Thoracic aorta (tissue), 2 donors: ENCODE measurements at regions not wholly inside any gene's neighbourhood (a gene's known extent, or its start where the extent isn't known, plus 50 kb on each side); places are given as distances from the start of the nearest gene placed in this dataset.

Source experiments
- ATAC-seq: fragments of 150-250 bp; one replicate; pipeline ENCODE4 v1.8.0; 2017; ENCODE audit warnings: low read depth; ENCODE audit not compliant: insufficient number of reproducible peaks, low FRiP score
- DNase-seq: peaks from one replicate; pipeline ENCODE4 v3.0.0-alpha.2; 2020; ENCODE audit warnings: low spot score
- H3K27ac ChIP-seq, 2 donors: fragments of 200-600 bp; sonication (generic); 1 replicate in 1 of 2; 2 replicates in 1 of 2; pipeline ENCODE4 v1.5.1; 2016; ENCODE audit warnings: mild to moderate bottlenecking in 2 of 2, moderate library complexity in 2 of 2
- H3K27me3 ChIP-seq: fragments of 200-600 bp; sonication (generic); replicated peaks from 2 replicates; pipeline ENCODE4 v1.6.0; 2016; ENCODE audit warnings: mild to moderate bottlenecking; ENCODE audit not compliant: insufficient read depth
- H3K36me3 ChIP-seq: fragments of 200-600 bp; sonication (generic); one replicate; pipeline ENCODE4 v1.5.1; 2016
- H3K4me1 ChIP-seq, 2 donors: fragments of 200-600 bp; sonication (generic); 1 replicate in 1 of 2; 2 replicates in 1 of 2; pipeline versions ENCODE4 v1.5.1 to v1.6.0; 2016; ENCODE audit warnings: low read depth in 2 of 2, mild to moderate bottlenecking in 1 of 2; ENCODE audit not compliant: control insufficient read depth in 1 of 2
- H3K4me3 ChIP-seq: fragments of 200-600 bp; sonication (generic); 2 replicates; pipeline ENCODE4 v1.5.1; 2016; ENCODE audit warnings: mild to moderate bottlenecking
- H3K9me3 ChIP-seq: fragments of 200-600 bp; sonication (generic); 2 replicates; pipeline ENCODE4 v1.5.1; 2016
- TF ChIP-seq, protein P1 (sequence below): fragments of 200-600 bp; sonication (generic); IDR thresholded peaks from one replicate; pipeline ENCODE4 v1.5.1; 2019; ENCODE audit warnings: antibody characterized with exemption

DNA sequence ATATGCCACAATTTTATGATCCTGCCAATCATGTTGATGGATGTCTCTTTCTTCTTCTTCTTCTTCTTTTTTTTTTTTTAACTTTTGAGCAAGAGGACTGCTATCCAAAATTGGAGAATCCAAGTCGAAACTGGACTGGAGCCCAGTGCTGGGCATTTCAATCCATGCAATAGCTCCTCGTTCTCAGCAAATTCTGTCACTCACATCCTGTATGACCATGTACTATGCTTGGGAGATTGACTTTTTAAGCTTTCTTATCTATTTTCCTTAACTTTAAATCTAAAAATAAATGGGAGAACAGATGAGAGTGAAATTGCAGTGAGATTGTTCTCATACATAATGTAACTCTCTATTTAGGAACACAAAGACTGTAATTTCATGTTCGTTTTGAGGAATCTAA, 123.0 kb upstream of the PUDP start:
- TF ChIP-seq, protein P1, sequence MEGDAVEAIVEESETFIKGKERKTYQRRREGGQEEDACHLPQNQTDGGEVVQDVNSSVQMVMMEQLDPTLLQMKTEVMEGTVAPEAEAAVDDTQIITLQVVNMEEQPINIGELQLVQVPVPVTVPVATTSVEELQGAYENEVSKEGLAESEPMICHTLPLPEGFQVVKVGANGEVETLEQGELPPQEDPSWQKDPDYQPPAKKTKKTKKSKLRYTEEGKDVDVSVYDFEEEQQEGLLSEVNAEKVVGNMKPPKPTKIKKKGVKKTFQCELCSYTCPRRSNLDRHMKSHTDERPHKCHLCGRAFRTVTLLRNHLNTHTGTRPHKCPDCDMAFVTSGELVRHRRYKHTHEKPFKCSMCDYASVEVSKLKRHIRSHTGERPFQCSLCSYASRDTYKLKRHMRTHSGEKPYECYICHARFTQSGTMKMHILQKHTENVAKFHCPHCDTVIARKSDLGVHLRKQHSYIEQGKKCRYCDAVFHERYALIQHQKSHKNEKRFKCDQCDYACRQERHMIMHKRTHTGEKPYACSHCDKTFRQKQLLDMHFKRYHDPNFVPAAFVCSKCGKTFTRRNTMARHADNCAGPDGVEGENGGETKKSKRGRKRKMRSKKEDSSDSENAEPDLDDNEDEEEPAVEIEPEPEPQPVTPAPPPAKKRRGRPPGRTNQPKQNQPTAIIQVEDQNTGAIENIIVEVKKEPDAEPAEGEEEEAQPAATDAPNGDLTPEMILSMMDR = no peak
- Histone ChIP-seq H3K27me3 (no peaks in the 10 kb centered on the region), H3K36me3 (no peaks in the 10 kb centered on the region), H3K27ac (no peak overlapping the region), H3K9me3 (no peaks in the 10 kb centered on the region), H3K4me3 (no peak overlapping the region), H3K4me1 (no peaks in the 10 kb centered on the region)
- DNase-seq (no peak), ATAC-seq (no peak)

DNA sequence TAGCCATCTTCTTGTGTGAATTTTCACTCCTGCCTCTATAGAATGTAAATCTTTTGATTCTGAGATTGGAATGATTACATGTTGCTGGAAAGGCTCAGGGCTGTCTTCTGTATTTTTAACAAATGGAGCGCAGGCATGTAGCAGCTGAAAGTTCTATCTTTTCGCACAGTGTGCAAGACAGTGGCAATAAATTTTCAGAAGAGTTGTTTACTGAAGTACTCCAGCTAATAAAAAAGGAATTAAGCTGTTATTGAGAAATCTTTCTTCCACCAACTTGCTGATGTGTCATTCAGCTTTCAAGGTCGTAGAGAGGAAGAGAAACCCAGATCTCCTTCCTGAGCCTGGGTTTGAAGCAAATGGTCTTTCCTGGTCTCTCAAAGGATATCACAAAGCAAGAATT, 122.0 kb upstream of the PUDP start:
- ATAC-seq (no peak), DNase-seq (no peak)
- Histone ChIP-seq H3K36me3 (no peaks in the 10 kb centered on the region), H3K4me3 (no peak overlapping the region), H3K9me3 (no peaks in the 10 kb centered on the region), H3K4me1 (no peaks in the 10 kb centered on the region), H3K27me3 (no peaks in the 10 kb centered on the region), H3K27ac (no peak overlapping the region)
- TF ChIP-seq, protein P1 = no peak

DNA sequence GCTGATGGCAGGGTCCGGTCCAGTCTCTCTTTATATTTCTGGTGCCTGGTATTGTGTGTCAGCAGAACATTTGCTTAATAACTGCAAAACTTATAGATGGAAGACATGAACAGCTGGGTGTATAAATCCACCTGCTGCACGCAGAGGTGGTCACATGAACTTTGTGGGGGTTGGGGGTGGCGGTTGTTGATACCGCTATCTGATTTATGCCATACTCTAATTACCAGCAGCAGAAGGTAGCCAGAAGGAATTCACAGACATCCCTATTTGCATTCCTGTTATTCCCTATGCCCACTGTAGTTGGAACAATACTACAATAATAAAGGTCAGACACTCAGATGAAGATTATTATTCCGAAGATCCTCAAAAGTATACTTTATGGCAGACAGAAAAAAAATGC, 121.6 kb upstream of the PUDP start:
- DNase-seq = no peak
- Histone ChIP-seq H3K4me1 (no peaks in the 10 kb centered on the region), H3K4me3 (no peak overlapping the region), H3K9me3 (no peaks in the 10 kb centered on the region), H3K27me3 (no peaks in the 10 kb centered on the region), H3K27ac (no peak overlapping the region), H3K36me3 (no peaks in the 10 kb centered on the region)
- TF ChIP-seq, protein P1 = no peak
- ATAC-seq = no peak

DNA sequence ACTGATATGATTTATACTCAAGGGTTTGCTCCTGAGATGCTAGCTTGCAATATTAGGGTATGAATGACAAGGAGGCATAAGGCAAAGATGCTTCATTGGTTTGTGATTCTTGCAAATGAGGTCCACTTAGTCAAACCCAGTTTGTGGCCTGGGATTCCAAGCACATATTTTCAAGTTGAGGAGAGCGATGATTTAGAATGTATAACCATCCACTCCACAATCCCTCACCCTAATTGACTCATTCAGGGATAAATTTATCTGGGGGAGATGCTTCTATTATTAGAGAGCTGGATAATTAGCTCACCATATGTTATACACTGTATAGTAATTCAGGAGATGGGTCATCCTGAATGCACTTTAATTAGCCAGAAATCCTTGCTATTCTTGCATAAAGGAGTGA, 118.3 kb upstream of the PUDP start:
- Histone ChIP-seq H3K27me3 (no peaks in the 10 kb centered on the region), H3K4me1 (no peaks in the 10 kb centered on the region), H3K36me3 (no peaks in the 10 kb centered on the region), H3K9me3 (no peaks in the 10 kb centered on the region), H3K4me3 (no peak overlapping the region), H3K27ac (no peak overlapping the region)
- no peak for ATAC-seq
- DNase-seq = no peak
- TF ChIP-seq, protein P1 = no peak

DNA sequence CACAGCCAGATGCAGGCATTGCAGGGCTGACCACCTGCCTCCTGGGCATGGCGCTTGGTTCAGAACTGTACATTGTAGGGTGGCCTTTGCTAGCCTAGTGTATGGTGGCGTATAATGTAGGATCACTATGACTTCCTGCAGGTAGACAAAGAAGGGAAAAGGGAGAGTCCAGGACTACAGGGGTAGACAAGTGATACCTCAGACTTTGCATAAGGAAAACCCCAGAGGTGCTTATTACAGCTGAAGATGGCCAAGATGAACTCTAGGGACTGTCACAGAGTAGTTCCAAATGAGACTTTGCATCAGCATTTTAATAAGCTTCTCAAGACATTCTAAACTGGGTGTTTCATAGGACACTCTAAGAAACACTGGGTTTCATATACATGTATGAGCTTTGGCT, 116.4 kb upstream of the PUDP start:
- DNase-seq = no peak
- H3K4me1 ChIP-seq = no peaks in the 10 kb centered on the region
- H3K9me3 ChIP-seq = no peaks in the 10 kb centered on the region
- no peak for ATAC-seq
- no peaks in the 10 kb centered on the region for H3K27me3 ChIP-seq
- no peak overlapping the region for H3K27ac ChIP-seq
- H3K36me3 ChIP-seq = no peaks in the 10 kb centered on the region
- H3K4me3 ChIP-seq = no peak overlapping the region
- TF ChIP-seq, protein P1 = no peak
